ENCODE measurements at regions not wholly inside any gene's neighbourhood (a gene's known extent, or its start where the extent isn't known, plus 50 kb on each side); places are given as distances from the start of the nearest gene placed in this dataset.

DNA sequence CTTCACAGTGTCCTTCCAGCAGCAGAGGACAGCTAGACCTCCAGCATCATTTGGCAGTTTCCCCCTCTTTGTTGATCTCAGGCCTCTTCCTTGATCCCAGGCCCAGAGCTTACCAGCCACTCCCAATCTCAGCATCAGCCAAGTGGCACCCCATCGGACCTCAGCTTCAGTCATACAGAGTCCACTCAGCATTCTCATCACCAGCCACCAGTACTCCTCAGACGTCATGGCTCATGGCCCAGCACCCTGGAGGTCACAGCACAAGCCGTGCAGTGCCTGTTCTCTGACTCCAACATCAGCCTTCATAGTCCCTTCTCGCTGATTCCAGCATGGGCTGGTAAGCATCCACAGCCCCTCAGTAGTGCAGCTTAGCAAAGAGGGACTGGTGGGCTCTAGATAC, 487.6 kb upstream of the DAB1 start:
- TF ChIP-seq, protein P1, sequence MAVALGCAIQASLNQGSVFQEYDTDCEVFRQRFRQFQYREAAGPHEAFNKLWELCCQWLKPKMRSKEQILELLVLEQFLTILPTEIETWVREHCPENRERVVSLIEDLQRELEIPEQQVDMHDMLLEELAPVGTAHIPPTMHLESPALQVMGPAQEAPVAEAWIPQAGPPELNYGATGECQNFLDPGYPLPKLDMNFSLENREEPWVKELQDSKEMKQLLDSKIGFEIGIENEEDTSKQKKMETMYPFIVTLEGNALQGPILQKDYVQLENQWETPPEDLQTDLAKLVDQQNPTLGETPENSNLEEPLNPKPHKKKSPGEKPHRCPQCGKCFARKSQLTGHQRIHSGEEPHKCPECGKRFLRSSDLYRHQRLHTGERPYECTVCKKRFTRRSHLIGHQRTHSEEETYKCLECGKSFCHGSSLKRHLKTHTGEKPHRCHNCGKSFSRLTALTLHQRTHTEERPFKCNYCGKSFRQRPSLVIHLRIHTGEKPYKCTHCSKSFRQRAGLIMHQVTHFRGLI (CRISPR knock-in tag; IDR thresholded peaks at IDR 0.05): no peak
- TF ChIP-seq RNF2 (IDR thresholded peaks at IDR 0.05) (no peak), MAFF (IDR thresholded peaks at IDR 0.05; ENCODE audit: low read length) (no peak), SIN3A (IDR thresholded peaks at IDR 0.05; ENCODE audit: borderline replicate concordance in 2 of 2, control insufficient read depth in 1 of 2, low read depth in 2 of 2, low read length in 2 of 2) (no peak), HNRNPL (IDR thresholded peaks at IDR 0.05; ENCODE audit: low read depth, low read length) (no peak), ZNF274 (IDR thresholded peaks at IDR 0.05; ENCODE audit: borderline replicate concordance, low read depth, low read length) (no peak), PHF8 (IDR thresholded peaks at IDR 0.05; ENCODE audit: borderline replicate concordance, low read length) (no peak)

Data from K562 (cell line).